K562 (cell line): ENCODE measurements at regions not wholly inside any gene's neighbourhood (a gene's known extent, or its start where the extent isn't known, plus 50 kb on each side); places are given as distances from the start of the nearest gene placed in this dataset.

Experiments
- ATAC-seq: fragments of 200-7000 bp; cut with Tn5 transposase; 3 replicates; pipeline ENCODE4 v1.9.1; 2020; ENCODE audit warnings: moderate library complexity
- BruUV-seq: library from RNA; stranded (reverse); fragments of 400-500 nt; replicated peaks from 2 replicates; lab custom pipeline; 2021; lab: Mats Ljungman, UMichigan
- CTCF ChIA-PET: fragments of 300-600 bp; formaldehyde crosslinking; extraction: SDS; loops from one replicate; lab custom pipeline; 2021; ENCODE audit warnings: low intra/inter-chr PET ratio; lab: Yijun Ruan, JAX
- POLR2A ChIA-PET: fragments of 300-600, 350-650 bp; sonication (Branson Sonifier 250); formaldehyde crosslinking; extraction: SDS; loops from one replicate; lab custom pipeline; 2021; ENCODE audit warnings: antibody characterized with exemption, inconsistent platforms; lab: Yijun Ruan, JAX
- DNase-seq, 4 experiments: peaks; one replicate each; pipeline versions ENCODE4 v3.0.0 to v3.0.0-alpha.2; 2011 to 2018; ENCODE audit warnings: low spot score in 3 of 4, mixed read lengths in 3 of 4; ENCODE audit errors: extremely low read depth in 1 of 4
- FAIRE-seq: peaks from 2 replicates; lab custom pipeline; 2011; peaks lifted over from hg19 to GRCh38; lab: Jason Lieb, UNC
- H2AFZ ChIP-seq: 2 replicates; pipeline ENCODE4 v1.6.0; 2011; ENCODE audit warnings: low read depth, low read length, control low read depth, inconsistent platforms
- H3K27ac ChIP-seq: fragments of 200-600 bp; 3 replicates; pipeline ENCODE4 v1.8.0; 2011; ENCODE audit warnings: low read depth, mild to moderate bottlenecking, control low read depth, inconsistent platforms, low read length, moderate library complexity, mixed read lengths; ENCODE audit errors: extremely low read depth
- H3K27me3 ChIP-seq, 2 experiments: fragments of 300-600 bp in 1 of 2; 2 replicates in 1 of 2; 3 replicates in 1 of 2; pipeline versions ENCODE4 v1.6.0 to v1.8.0; 2011; ENCODE audit warnings: inconsistent platforms in 2 of 2, low read length in 2 of 2, mild to moderate bottlenecking in 1 of 2, mixed read lengths in 1 of 2, moderate library complexity in 1 of 2; ENCODE audit not compliant: control insufficient read depth in 2 of 2, insufficient read depth in 2 of 2
- H3K36me3 ChIP-seq: fragments of 300-600 bp; 3 replicates; pipeline ENCODE4 v1.8.0; 2011; ENCODE audit warnings: mild to moderate bottlenecking, low read length, inconsistent platforms; ENCODE audit not compliant: control insufficient read depth, insufficient read depth
- H3K4me1 ChIP-seq, 2 experiments: fragments of 200-600 bp in 1 of 2; replicated peaks in 1 of 2; 2 replicates in 1 of 2; 3 replicates in 1 of 2; pipeline versions ENCODE4 v1.5.1 to v1.8.0; 2011; ENCODE audit warnings: inconsistent platforms in 2 of 2, low read length in 2 of 2, mild to moderate bottlenecking in 1 of 2, mixed read lengths in 1 of 2, moderate library complexity in 1 of 2; ENCODE audit not compliant: control insufficient read depth in 2 of 2, insufficient read depth in 2 of 2
- H3K4me2 ChIP-seq: 2 replicates; pipeline ENCODE4 v1.6.1; 2011; ENCODE audit warnings: low read length, control low read depth, inconsistent platforms, mixed read lengths; ENCODE audit not compliant: insufficient read depth
- H3K4me3 ChIP-seq: fragments of 200-600 bp; sonication (generic), shearing (Covaris generic); 2 replicates; pipeline ENCODE4 v1.5.1; 2016; ENCODE audit warnings: control low read depth, inconsistent platforms
- H3K79me2 ChIP-seq: fragments of 200-600 bp; 3 replicates; pipeline ENCODE4 v1.8.0; 2011; ENCODE audit warnings: low read length, inconsistent platforms; ENCODE audit not compliant: control insufficient read depth, insufficient read depth
- H3K9ac ChIP-seq, 2 experiments: 2 replicates each; pipeline versions ENCODE4 v1.6.0 to v1.6.1; 2011; ENCODE audit warnings: low read depth in 2 of 2, low read length in 2 of 2, control low read depth in 1 of 2, inconsistent platforms in 1 of 2, mild to moderate bottlenecking in 1 of 2, mixed read lengths in 1 of 2; ENCODE audit not compliant: insufficient read depth in 1 of 2
- H3K9me1 ChIP-seq: one replicate; pipeline ENCODE4 v1.6.0; 2011; ENCODE audit warnings: inconsistent platforms, mild to moderate bottlenecking, low read length, moderate library complexity; ENCODE audit not compliant: control insufficient read depth, insufficient read depth
- H3K9me3 ChIP-seq: replicated peaks from 2 replicates; pipeline ENCODE4 v1.5.1; 2011; ENCODE audit warnings: low read depth, low read length, inconsistent platforms; ENCODE audit not compliant: control insufficient read depth, insufficient read depth
- H4K20me1 ChIP-seq: replicated peaks from 2 replicates; pipeline ENCODE4 v1.6.1; 2011; ENCODE audit warnings: low read length, inconsistent platforms, mixed read lengths; ENCODE audit not compliant: control insufficient read depth, insufficient read depth
- ARID1B ChIP-seq: fragments of 450-650 bp; IDR thresholded peaks from 2 replicates; pipeline ENCODE4 v1.6.1; 2016; ENCODE audit warnings: antibody characterized with exemption, mild to moderate bottlenecking, inconsistent platforms
- CCAR2 ChIP-seq: fragments of 200-400 bp; formaldehyde crosslinking; IDR thresholded peaks from 2 replicates; pipeline ENCODE4 v1.6.1; 2017; ENCODE audit warnings: mild to moderate bottlenecking, low read depth, low read length
- CXXC5 ChIP-seq: fragments of 250-450 bp; sonication (Bioruptor Pico); IDR thresholded peaks from 2 replicates; pipeline ENCODE4 v1.8.0; 2022; ENCODE audit warnings: inconsistent platforms, mild to moderate bottlenecking, moderate library complexity
- DPF2 ChIP-seq: fragments of 450-650 bp; IDR thresholded peaks from 2 replicates; pipeline ENCODE4 v1.6.1; 2016
- IRF1 ChIP-seq: sonication (generic); formaldehyde crosslinking; IDR thresholded peaks from 2 replicates; pipeline ENCODE4 v1.8.0; 2022; ENCODE audit warnings: missing genetic modification reagents, mild to moderate bottlenecking, borderline replicate concordance
- MAFK ChIP-seq: IDR thresholded peaks from 2 replicates; pipeline ENCODE4 v1.6.1; 2011; ENCODE audit warnings: low read length, improper control_type of control experiment
- NCOR1 ChIP-seq: fragments of 450-650 bp; IDR thresholded peaks from 2 replicates; pipeline ENCODE4 v1.6.1; 2016; ENCODE audit warnings: mild to moderate bottlenecking, moderate library complexity
- PBX2 ChIP-seq, 2 experiments: IDR thresholded peaks in 1 of 2; conservative IDR thresholded peaks in 1 of 2; 2 replicates each; pipeline ENCODE4 v1.6.1; 2016; ENCODE audit warnings: low read depth in 2 of 2, mild to moderate bottlenecking in 1 of 2, missing compliant biosample characterization in 1 of 2, missing genetic modification characterization in 1 of 2, moderate library complexity in 1 of 2
- SUPT5H ChIP-seq: fragments of 450-650 bp; IDR thresholded peaks from 2 replicates; pipeline ENCODE4 v1.6.1; 2016
- TAL1 ChIP-seq: fragments of 450-650 bp; IDR thresholded peaks from 2 replicates; pipeline ENCODE4 v1.6.1; 2016; ENCODE audit warnings: mild to moderate bottlenecking
- TEAD4 ChIP-seq, 2 experiments: sonication (generic) in 1 of 2; formaldehyde crosslinking in 1 of 2; IDR thresholded peaks; 2 replicates each; pipeline versions ENCODE4 v1.6.1 to v1.8.0; 2012 to 2022; ENCODE audit warnings: borderline replicate concordance in 1 of 2, inconsistent platforms in 1 of 2, low read length in 1 of 2, mild to moderate bottlenecking in 1 of 2, missing genetic modification reagents in 1 of 2
- ZBTB49 ChIP-seq: sonication (generic); formaldehyde crosslinking; IDR thresholded peaks from 2 replicates; pipeline ENCODE4 v1.8.0; 2022; ENCODE audit warnings: missing genetic modification reagents, mild to moderate bottlenecking, borderline replicate concordance
- ZNF24 ChIP-seq: fragments of 450-650 bp; IDR thresholded peaks from 2 replicates; pipeline ENCODE4 v1.6.1; 2016
- ZNF347 ChIP-seq: fragments of 450-650 bp; formaldehyde crosslinking; IDR thresholded peaks from 2 replicates; pipeline ENCODE4 v1.4.0; 2020; ENCODE audit warnings: low read depth, mild to moderate bottlenecking, moderate library complexity
- WGBS: fragments of 100-300 bp; shearing (Covaris generic); methylation state at CpG from one replicate; pipeline ENCODE4 v1.1.6; 2016; ENCODE audit warnings: low coverage, mixed read lengths; ENCODE audit not compliant: insufficient coverage; ENCODE audit errors: missing lambda C conversion rate; 5-methylcytosine and 5-hydroxymethylcytosine counted together
- in situ Hi-C: fragments of 300-500 bp; cut with MboI; formaldehyde crosslinking; loops from 4 replicates; pipeline ENCODE4 v1.15.0; 2018; ENCODE audit warnings: inconsistent platforms, mixed read lengths
- intact Hi-C: fragments of 100-400 bp; cut with micrococcal nuclease; formaldehyde crosslinking; loops from 2 replicates; pipeline ENCODE4 v1.14.2; 2022
- TF ChIP-seq, protein P1 (sequence below), 2 experiments: IDR thresholded peaks; 2 replicates each; pipeline ENCODE4 v1.6.1; 2012; ENCODE audit warnings: improper control_type of control experiment in 2 of 2, low read depth in 2 of 2, low read length in 2 of 2, borderline replicate concordance in 1 of 2

DNA sequence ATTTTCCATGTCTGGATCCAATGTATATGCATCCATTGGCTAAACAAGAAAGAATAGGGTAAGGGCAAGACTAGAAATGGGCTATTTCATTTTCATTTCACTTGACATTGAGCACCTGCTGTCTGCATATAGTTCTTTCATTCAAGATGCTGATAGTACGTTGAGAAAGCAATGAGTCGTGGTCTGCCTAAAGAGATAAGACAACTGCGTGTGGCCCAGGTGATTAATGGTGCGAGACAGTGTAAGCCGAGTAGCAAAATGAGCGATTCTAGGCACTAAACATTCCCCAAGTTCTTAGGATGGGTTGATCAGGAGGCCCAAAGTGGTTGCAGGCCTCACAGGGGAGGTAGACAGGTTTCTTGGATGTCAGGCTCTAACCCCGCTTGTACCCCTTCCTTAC lies 235.4 kb downstream of the PDCD6IP start:
- FAIRE-seq (no peak), ATAC-seq (peak; percentile 63), DNase-seq (peak in 1 of 4 experiments; percentile 25)
- ChIA-PET POLR2A (no interaction called here), CTCF (no interaction called here)
- Histone ChIP-seq H3K36me3 (no peaks in the 10 kb centered on the region), H3K4me2 (no peak overlapping the region), H3K4me1 (peaks cover 0 to 8% of the 10 kb centered on the region in 2 experiments; a peak in 3 of 5 replicates), H3K27me3 (no peaks in the 10 kb centered on the region), H3K27ac (no peak overlapping the region), H3K9me3 (no peaks in the 10 kb centered on the region), H4K20me1 (0 out of 2 replicates have a peak, but pooled peaks cover 9% of the 10 kb centered on the region), H2AFZ (no peak overlapping the region), H3K9ac (no peak overlapping the region), H3K9me1 (no peaks in the 10 kb centered on the region), H3K79me2 (no peaks in the 10 kb centered on the region), H3K4me3 (no peak overlapping the region)
- intact Hi-C loops: no loop called here
- 1% methylated on average over 7 of the region's 7 CpGs for WGBS
- in situ Hi-C loops: no loop called here
- BruUV-seq: no TSS peak
- TF ChIP-seq, protein P1, sequence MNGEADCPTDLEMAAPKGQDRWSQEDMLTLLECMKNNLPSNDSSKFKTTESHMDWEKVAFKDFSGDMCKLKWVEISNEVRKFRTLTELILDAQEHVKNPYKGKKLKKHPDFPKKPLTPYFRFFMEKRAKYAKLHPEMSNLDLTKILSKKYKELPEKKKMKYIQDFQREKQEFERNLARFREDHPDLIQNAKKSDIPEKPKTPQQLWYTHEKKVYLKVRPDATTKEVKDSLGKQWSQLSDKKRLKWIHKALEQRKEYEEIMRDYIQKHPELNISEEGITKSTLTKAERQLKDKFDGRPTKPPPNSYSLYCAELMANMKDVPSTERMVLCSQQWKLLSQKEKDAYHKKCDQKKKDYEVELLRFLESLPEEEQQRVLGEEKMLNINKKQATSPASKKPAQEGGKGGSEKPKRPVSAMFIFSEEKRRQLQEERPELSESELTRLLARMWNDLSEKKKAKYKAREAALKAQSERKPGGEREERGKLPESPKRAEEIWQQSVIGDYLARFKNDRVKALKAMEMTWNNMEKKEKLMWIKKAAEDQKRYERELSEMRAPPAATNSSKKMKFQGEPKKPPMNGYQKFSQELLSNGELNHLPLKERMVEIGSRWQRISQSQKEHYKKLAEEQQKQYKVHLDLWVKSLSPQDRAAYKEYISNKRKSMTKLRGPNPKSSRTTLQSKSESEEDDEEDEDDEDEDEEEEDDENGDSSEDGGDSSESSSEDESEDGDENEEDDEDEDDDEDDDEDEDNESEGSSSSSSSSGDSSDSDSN (IDR thresholded peaks at IDR 0.05; ENCODE audit: borderline replicate concordance in 1 of 2, low read depth in 2 of 2, low read length in 2 of 2): no peak
- TF ChIP-seq MAFK: no peak
- peak; percentile 67 for TF ChIP-seq TEAD4 (IDR thresholded peaks at IDR 0.05; ENCODE audit: low read length)
- no peak for TF ChIP-seq TEAD4 (CRISPR knock-in tag; IDR thresholded peaks at IDR 0.05; ENCODE audit: borderline replicate concordance)
- no peak for TF ChIP-seq ZNF347 (CRISPR knock-in tag)
- no peak for TF ChIP-seq ZBTB49 (CRISPR knock-in tag)
- no peak for TF ChIP-seq ZNF24
- no peak for TF ChIP-seq PBX2 (CRISPR knock-in tag; IDR thresholded peaks at IDR 0.05; ENCODE audit: low read depth)
- peak; percentile 86 for TF ChIP-seq PBX2 (tag; conservative IDR thresholded peaks at IDR 0.05; ENCODE audit: low read depth)
- peak; percentile 71 for TF ChIP-seq ARID1B
- no peak for TF ChIP-seq CCAR2
- TF ChIP-seq CXXC5 (CRISPR knock-in tag): peak; percentile 63
- no peak for TF ChIP-seq SUPT5H
- no peak for TF ChIP-seq IRF1 (CRISPR knock-in tag)
- 0 out of 2 replicates have a peak, but pooled peaks have one; percentile 30 for TF ChIP-seq NCOR1
- TF ChIP-seq TAL1: peak; percentile 71
- TF ChIP-seq DPF2: no peak
